ENCODE measurements at regions not wholly inside any gene's neighbourhood (a gene's known extent, or its start where the extent isn't known, plus 50 kb on each side); places are given as distances from the start of the nearest gene placed in this dataset.

DNA sequence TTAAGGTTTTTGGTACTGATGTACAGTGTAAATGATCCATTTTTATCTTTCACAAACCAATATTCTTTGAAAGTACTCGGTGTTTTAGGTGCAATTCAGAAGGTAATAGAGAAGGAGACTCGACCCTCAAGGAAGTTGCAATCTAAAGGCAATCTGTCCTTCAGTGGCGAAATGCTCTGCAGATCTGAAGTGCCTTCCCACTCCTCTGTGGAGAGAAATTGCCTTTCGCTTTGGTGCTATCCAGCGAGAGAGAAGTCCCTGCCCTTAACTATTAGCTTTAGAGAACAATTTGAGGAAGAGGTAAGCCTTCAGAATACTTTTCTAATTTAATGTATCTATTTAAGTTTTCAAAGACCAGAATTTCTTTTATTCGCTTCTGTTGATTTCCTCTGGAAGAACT, 371.8 kb upstream of the FANCL start:
- Histone ChIP-seq H3K9ac (replicated peaks in 1 of 4; ENCODE audit: extremely low read depth in 1 of 4, low read depth in 3 of 4, low read length in 3 of 4) (no peak overlapping the region), H2BK15ac (ENCODE audit: low read length) (no peak overlapping the region), H2BK20ac (ENCODE audit: low read length) (no peak overlapping the region), H3K79me2 (ENCODE audit: control insufficient read depth in 1 of 2, insufficient read depth in 2 of 2, low read length in 2 of 2) (no peaks in the 10 kb centered on the region), H3K4me3 (ENCODE audit: extremely low read depth in 1 of 4, insufficient read depth in 2 of 4, low read depth in 3 of 4, low read length in 4 of 4) (no peak overlapping the region), H3K9me3 (ENCODE audit: insufficient read depth in 2 of 2, low read depth in 1 of 2, low read length in 1 of 2) (no peaks in the 10 kb centered on the region), H3K14ac (ENCODE audit: insufficient read length) (no peak overlapping the region), H3K79me1 (ENCODE audit: low read depth, low read length) (no peaks in the 10 kb centered on the region), H3K23me2 (ENCODE audit: low read depth, low read length) (no peaks in the 10 kb centered on the region), H4K91ac (replicated peaks; ENCODE audit: insufficient read length, low read length) (no peak overlapping the region), H3K4ac (replicated peaks; ENCODE audit: insufficient read length, low read depth, low read length) (no peak overlapping the region), H3K27me3 (replicated peaks in 1 of 4; ENCODE audit: control insufficient read depth in 3 of 4, extremely low read depth in 1 of 4, insufficient read depth in 3 of 4, low read length in 3 of 4) (no peaks in the 10 kb centered on the region), H2BK120ac (replicated peaks; ENCODE audit: low read depth, low read length) (no peak overlapping the region), H4K5ac (ENCODE audit: insufficient read length, low read depth, low read length) (no peak overlapping the region), H3K27ac (ENCODE audit: low read depth, low read length) (no peak overlapping the region), H3K18ac (ENCODE audit: extremely low read depth, low read length) (no peak overlapping the region), H2AK5ac (ENCODE audit: low read depth, low read length) (no peak overlapping the region), H3K56ac (replicated peaks; ENCODE audit: insufficient read length, low read depth, low read length) (no peak overlapping the region), H2BK12ac (ENCODE audit: low read depth, low read length) (no peak overlapping the region), H3K4me1 (replicated peaks in 1 of 4; ENCODE audit: control insufficient read depth in 3 of 4, insufficient read depth in 4 of 4, low read length in 3 of 4) (no peaks in the 10 kb centered on the region), H3K23ac (ENCODE audit: insufficient read length) (no peak overlapping the region), H2AFZ (ENCODE audit: low read length) (no peak overlapping the region), H3K4me2 (ENCODE audit: insufficient read depth in 1 of 2, low read depth in 2 of 2, low read length in 2 of 2) (no peak overlapping the region), H2BK5ac (ENCODE audit: low read depth, low read length) (no peak overlapping the region), H4K8ac (ENCODE audit: extremely low read depth, insufficient read depth, low read length) (no peak overlapping the region), H4K20me1 (replicated peaks in 1 of 2; ENCODE audit: control insufficient read depth in 1 of 2, insufficient read depth in 2 of 2, low read length in 2 of 2) (no peaks in the 10 kb centered on the region), H3K36me3 (ENCODE audit: control insufficient read depth in 2 of 4, insufficient read depth in 4 of 4, low read length in 3 of 4) (no peaks in the 10 kb centered on the region)
- DNase-seq (ENCODE audit: low read depth in 1 of 2, low spot score in 2 of 2) (no peak), FAIRE-seq (no peak)
- ChIA-PET POLR2A (ENCODE audit: partially characterized antibody) (no interaction called here), CTCF (ENCODE audit: partially characterized antibody) (no interaction called here)
- TF ChIP-seq, protein P1, sequence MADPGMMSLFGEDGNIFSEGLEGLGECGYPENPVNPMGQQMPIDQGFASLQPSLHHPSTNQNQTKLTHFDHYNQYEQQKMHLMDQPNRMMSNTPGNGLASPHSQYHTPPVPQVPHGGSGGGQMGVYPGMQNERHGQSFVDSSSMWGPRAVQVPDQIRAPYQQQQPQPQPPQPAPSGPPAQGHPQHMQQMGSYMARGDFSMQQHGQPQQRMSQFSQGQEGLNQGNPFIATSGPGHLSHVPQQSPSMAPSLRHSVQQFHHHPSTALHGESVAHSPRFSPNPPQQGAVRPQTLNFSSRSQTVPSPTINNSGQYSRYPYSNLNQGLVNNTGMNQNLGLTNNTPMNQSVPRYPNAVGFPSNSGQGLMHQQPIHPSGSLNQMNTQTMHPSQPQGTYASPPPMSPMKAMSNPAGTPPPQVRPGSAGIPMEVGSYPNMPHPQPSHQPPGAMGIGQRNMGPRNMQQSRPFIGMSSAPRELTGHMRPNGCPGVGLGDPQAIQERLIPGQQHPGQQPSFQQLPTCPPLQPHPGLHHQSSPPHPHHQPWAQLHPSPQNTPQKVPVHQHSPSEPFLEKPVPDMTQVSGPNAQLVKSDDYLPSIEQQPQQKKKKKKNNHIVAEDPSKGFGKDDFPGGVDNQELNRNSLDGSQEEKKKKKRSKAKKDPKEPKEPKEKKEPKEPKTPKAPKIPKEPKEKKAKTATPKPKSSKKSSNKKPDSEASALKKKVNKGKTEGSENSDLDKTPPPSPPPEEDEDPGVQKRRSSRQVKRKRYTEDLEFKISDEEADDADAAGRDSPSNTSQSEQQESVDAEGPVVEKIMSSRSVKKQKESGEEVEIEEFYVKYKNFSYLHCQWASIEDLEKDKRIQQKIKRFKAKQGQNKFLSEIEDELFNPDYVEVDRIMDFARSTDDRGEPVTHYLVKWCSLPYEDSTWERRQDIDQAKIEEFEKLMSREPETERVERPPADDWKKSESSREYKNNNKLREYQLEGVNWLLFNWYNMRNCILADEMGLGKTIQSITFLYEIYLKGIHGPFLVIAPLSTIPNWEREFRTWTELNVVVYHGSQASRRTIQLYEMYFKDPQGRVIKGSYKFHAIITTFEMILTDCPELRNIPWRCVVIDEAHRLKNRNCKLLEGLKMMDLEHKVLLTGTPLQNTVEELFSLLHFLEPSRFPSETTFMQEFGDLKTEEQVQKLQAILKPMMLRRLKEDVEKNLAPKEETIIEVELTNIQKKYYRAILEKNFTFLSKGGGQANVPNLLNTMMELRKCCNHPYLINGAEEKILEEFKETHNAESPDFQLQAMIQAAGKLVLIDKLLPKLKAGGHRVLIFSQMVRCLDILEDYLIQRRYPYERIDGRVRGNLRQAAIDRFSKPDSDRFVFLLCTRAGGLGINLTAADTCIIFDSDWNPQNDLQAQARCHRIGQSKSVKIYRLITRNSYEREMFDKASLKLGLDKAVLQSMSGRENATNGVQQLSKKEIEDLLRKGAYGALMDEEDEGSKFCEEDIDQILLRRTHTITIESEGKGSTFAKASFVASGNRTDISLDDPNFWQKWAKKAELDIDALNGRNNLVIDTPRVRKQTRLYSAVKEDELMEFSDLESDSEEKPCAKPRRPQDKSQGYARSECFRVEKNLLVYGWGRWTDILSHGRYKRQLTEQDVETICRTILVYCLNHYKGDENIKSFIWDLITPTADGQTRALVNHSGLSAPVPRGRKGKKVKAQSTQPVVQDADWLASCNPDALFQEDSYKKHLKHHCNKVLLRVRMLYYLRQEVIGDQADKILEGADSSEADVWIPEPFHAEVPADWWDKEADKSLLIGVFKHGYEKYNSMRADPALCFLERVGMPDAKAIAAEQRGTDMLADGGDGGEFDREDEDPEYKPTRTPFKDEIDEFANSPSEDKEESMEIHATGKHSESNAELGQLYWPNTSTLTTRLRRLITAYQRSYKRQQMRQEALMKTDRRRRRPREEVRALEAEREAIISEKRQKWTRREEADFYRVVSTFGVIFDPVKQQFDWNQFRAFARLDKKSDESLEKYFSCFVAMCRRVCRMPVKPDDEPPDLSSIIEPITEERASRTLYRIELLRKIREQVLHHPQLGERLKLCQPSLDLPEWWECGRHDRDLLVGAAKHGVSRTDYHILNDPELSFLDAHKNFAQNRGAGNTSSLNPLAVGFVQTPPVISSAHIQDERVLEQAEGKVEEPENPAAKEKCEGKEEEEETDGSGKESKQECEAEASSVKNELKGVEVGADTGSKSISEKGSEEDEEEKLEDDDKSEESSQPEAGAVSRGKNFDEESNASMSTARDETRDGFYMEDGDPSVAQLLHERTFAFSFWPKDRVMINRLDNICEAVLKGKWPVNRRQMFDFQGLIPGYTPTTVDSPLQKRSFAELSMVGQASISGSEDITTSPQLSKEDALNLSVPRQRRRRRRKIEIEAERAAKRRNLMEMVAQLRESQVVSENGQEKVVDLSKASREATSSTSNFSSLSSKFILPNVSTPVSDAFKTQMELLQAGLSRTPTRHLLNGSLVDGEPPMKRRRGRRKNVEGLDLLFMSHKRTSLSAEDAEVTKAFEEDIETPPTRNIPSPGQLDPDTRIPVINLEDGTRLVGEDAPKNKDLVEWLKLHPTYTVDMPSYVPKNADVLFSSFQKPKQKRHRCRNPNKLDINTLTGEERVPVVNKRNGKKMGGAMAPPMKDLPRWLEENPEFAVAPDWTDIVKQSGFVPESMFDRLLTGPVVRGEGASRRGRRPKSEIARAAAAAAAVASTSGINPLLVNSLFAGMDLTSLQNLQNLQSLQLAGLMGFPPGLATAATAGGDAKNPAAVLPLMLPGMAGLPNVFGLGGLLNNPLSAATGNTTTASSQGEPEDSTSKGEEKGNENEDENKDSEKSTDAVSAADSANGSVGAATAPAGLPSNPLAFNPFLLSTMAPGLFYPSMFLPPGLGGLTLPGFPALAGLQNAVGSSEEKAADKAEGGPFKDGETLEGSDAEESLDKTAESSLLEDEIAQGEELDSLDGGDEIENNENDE (IDR thresholded peaks at IDR 0.05; ENCODE audit: insufficient replicate concordance, low read length): no peak
- 91% methylated on average over 6 of the region's 6 CpGs; no CpG with 5 or more reads in 1 of the 2 experiments for WGBS, 2 experiments (ENCODE audit: extremely low coverage in 1 of 2, insufficient coverage in 1 of 2, insufficient read length in 1 of 2, insufficient replicate concordance in 2 of 2, low coverage in 1 of 2, low lambda C conversion rate in 2 of 2, missing lambda C conversion rate in 1 of 2)
